DOHH2 (cell line): ENCODE measurements at regions not wholly inside any gene's neighbourhood (a gene's known extent, or its start where the extent isn't known, plus 50 kb on each side); places are given as distances from the start of the nearest gene placed in this dataset.

ENCODE experiments used
- H3F3A ChIP-seq: fragments of 200-600 bp; sonication (generic), shearing (Covaris generic); 2 replicates; pipeline ENCODE4 v1.6.0; 2016; ENCODE audit warnings: antibody characterized with exemption, mild to moderate bottlenecking; ENCODE audit not compliant: control insufficient read depth, insufficient read depth
- H3K27ac ChIP-seq: fragments of 200-600 bp; sonication (generic); 2 replicates; pipeline ENCODE4 v1.5.1; 2014; ENCODE audit warnings: low read depth, mild to moderate bottlenecking, low read length, moderate library complexity
- H3K27me3 ChIP-seq: fragments of 200-600 bp; sonication (generic); 2 replicates; pipeline ENCODE4 v1.6.1; 2014; ENCODE audit warnings: mild to moderate bottlenecking, low read length, mixed read lengths; ENCODE audit not compliant: control insufficient read depth
- H3K36me3 ChIP-seq: fragments of 200-600 bp; sonication (generic); 2 replicates; pipeline ENCODE4 v1.6.1; 2014; ENCODE audit warnings: mild to moderate bottlenecking, low read length, moderate library complexity, mixed read lengths; ENCODE audit not compliant: control insufficient read depth
- H3K4me1 ChIP-seq: fragments of 200-600 bp; sonication (generic); 2 replicates; pipeline ENCODE4 v1.6.1; 2014; ENCODE audit warnings: mild to moderate bottlenecking, low read length, mixed read lengths; ENCODE audit not compliant: control insufficient read depth
- H3K4me2 ChIP-seq: fragments of 200-600 bp; sonication (generic); 2 replicates; pipeline ENCODE4 v1.6.0; 2014; ENCODE audit warnings: mild to moderate bottlenecking, low read length, moderate library complexity
- H3K4me3 ChIP-seq: fragments of 200-600 bp; sonication (generic); 2 replicates; pipeline ENCODE4 v1.5.1; 2014; ENCODE audit warnings: mild to moderate bottlenecking, low read length, mixed read lengths
- H3K79me2 ChIP-seq: fragments of 200-600 bp; sonication (generic); 2 replicates; pipeline ENCODE4 v1.6.1; 2014; ENCODE audit warnings: mild to moderate bottlenecking, low read length, mixed read lengths; ENCODE audit not compliant: control insufficient read depth
- H3K9me2 ChIP-seq: fragments of 200-600 bp; sonication (generic); replicated peaks from 2 replicates; pipeline ENCODE4 v1.6.1; 2014; ENCODE audit warnings: mild to moderate bottlenecking, low read length, mixed read lengths; ENCODE audit not compliant: control insufficient read depth
- H3K9me3 ChIP-seq: fragments of 200-600 bp; sonication (generic); 2 replicates; pipeline ENCODE4 v1.6.1; 2014; ENCODE audit warnings: antibody characterized with exemption, low read length, mixed read lengths; ENCODE audit not compliant: control insufficient read depth, insufficient read depth
- H4K20me1 ChIP-seq: fragments of 200-600 bp; sonication (generic); 2 replicates; pipeline ENCODE4 v1.6.0; 2014; ENCODE audit warnings: low read depth, mild to moderate bottlenecking, antibody characterized with exemption, low read length, moderate library complexity; ENCODE audit not compliant: control insufficient read depth, insufficient read depth
- EZH2phosphoT487 ChIP-seq: fragments of 200-600 bp; sonication (generic); IDR thresholded peaks from 2 replicates; pipeline ENCODE4 v1.6.1; 2017; ENCODE audit warnings: borderline replicate concordance, mild to moderate bottlenecking, antibody characterized with exemption, low read length, moderate library complexity, mixed read lengths
- TF ChIP-seq, protein P1 (sequence below): fragments of 200-600 bp; sonication (generic); IDR thresholded peaks from one replicate; pipeline ENCODE4 v1.5.1; 2014; ENCODE audit warnings: antibody characterized with exemption, mild to moderate bottlenecking, low read depth, low read length; ENCODE audit not compliant: poor library complexity, severe bottlenecking

DNA sequence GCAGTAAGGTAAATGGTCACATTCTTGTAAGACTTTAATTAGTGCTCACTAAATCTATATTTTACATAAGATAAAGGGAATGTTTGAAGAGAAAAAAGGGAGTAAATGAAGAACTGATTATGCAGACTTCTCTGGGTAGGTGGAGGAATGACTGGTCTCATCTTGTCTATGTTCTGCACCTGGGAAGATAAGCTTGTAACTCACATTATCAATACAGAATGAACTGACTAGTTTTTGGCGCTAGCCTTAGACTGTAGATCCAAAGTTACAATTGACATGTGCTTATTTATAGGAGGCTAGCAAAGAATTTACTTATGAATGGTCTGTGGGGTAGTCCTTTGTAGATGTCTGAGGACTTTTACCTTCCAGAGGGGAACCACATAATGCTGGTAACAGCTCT lies 214.9 kb upstream of the RAB4A start:
- TF ChIP-seq EZH2phosphoT487: no peak
- TF ChIP-seq, protein P1, sequence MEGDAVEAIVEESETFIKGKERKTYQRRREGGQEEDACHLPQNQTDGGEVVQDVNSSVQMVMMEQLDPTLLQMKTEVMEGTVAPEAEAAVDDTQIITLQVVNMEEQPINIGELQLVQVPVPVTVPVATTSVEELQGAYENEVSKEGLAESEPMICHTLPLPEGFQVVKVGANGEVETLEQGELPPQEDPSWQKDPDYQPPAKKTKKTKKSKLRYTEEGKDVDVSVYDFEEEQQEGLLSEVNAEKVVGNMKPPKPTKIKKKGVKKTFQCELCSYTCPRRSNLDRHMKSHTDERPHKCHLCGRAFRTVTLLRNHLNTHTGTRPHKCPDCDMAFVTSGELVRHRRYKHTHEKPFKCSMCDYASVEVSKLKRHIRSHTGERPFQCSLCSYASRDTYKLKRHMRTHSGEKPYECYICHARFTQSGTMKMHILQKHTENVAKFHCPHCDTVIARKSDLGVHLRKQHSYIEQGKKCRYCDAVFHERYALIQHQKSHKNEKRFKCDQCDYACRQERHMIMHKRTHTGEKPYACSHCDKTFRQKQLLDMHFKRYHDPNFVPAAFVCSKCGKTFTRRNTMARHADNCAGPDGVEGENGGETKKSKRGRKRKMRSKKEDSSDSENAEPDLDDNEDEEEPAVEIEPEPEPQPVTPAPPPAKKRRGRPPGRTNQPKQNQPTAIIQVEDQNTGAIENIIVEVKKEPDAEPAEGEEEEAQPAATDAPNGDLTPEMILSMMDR: no peak
- H3K27ac ChIP-seq: no peak overlapping the region

GRCh38 chr1:229058111-229058561 lies 212.8 kb upstream of the RAB4A start:
- Histone ChIP-seq H3K9me3 (no peaks in the 10 kb centered on the region), H3K27me3 (peaks cover 4% of the 10 kb centered on the region), H3K4me1 (no peaks in the 10 kb centered on the region), H3F3A (no peaks in the 10 kb centered on the region), H3K27ac (no peak overlapping the region), H4K20me1 (no peaks in the 10 kb centered on the region), H3K4me3 (no peak overlapping the region), H3K9me2 (no peaks in the 10 kb centered on the region), H3K4me2 (no peak overlapping the region), H3K36me3 (no peaks in the 10 kb centered on the region), H3K79me2 (no peaks in the 10 kb centered on the region)
- TF ChIP-seq, protein P1: no peak
- TF ChIP-seq EZH2phosphoT487: no peak

More for the DNA sequence above, 214.9 kb upstream of the RAB4A start:
- no peaks in the 10 kb centered on the region for H3K4me1 ChIP-seq
- no peaks in the 10 kb centered on the region for H3K9me3 ChIP-seq
- H4K20me1 ChIP-seq: no peaks in the 10 kb centered on the region
- no peak overlapping the region for H3K4me3 ChIP-seq
- peaks cover 4% of the 10 kb centered on the region for H3K27me3 ChIP-seq
- H3K9me2 ChIP-seq: no peaks in the 10 kb centered on the region
- H3K79me2 ChIP-seq: no peaks in the 10 kb centered on the region
- no peak overlapping the region for H3K4me2 ChIP-seq
- no peaks in the 10 kb centered on the region for H3F3A ChIP-seq
- no peaks in the 10 kb centered on the region for H3K36me3 ChIP-seq

- H3K79me2 ChIP-seq: no peaks in the 10 kb centered on the region
- H3K27me3 ChIP-seq: peaks cover 4% of the 10 kb centered on the region
- no peaks in the 10 kb centered on the region for H3K9me2 ChIP-seq
- H3K9me3 ChIP-seq: no peaks in the 10 kb centered on the region
- H3K4me1 ChIP-seq: no peaks in the 10 kb centered on the region
- H3F3A ChIP-seq: no peaks in the 10 kb centered on the region
- H4K20me1 ChIP-seq: no peaks in the 10 kb centered on the region
- H3K36me3 ChIP-seq: no peaks in the 10 kb centered on the region
- TF ChIP-seq, protein P1: no peak
- TF ChIP-seq EZH2phosphoT487: no peak
- H3K4me3 ChIP-seq: no peak overlapping the region
- H3K4me2 ChIP-seq: no peak overlapping the region
- H3K27ac ChIP-seq: no peak overlapping the region
These were observed 212.2 kb upstream of the RAB4A start for GRCh38 chr1:229058729-229059128.
